22Rv1 (cell line): ENCODE measurements at regions not wholly inside any gene's neighbourhood (a gene's known extent, or its start where the extent isn't known, plus 50 kb on each side); places are given as distances from the start of the nearest gene placed in this dataset.

Experiments used
- H3K27ac ChIP-seq: fragments of 450-650 bp; 2 replicates; pipeline ENCODE4 v1.5.1; 2017
- ZFX ChIP-seq: fragments of 450-650 bp; IDR thresholded peaks from 2 replicates; pipeline ENCODE4 v1.6.1; 2017; ENCODE audit warnings: antibody characterized with exemption, borderline replicate concordance
- TF ChIP-seq, protein P1 (sequence below): fragments of 450-650 bp; IDR thresholded peaks from 2 replicates; pipeline ENCODE4 v1.5.1; 2017; ENCODE audit warnings: mild to moderate bottlenecking

DNA sequence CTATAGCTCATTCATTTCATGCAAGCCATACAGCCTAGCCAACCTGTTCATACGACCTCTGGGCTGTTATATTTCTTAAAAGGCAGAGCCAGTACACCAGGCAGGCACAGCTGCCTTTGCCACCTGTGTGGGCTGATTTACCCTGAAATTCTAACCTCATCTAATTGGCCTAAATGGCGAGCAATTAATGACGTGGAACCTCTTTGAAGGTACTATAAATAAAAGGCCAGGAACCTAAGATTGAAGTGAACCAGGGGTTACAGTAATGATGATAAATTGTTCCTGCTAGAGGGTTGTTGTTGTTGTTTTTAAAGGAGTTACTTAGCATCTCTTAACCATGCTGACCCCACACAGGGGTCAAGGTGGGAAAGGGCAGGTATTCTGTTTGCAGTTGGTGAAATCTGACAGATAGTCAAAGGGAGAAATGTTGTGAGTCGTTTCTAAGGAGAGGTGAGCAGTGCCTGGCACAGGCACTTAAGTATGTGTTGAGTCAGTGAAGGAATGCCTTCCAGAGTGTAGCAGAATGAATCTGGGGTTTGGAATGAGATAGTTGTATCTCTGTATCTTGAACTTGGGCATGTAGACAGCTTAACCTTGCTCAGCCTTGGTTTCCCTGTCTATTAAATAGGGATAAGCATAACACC lies 213.5 kb upstream of the NAV2 start:
- no peak overlapping the region for H3K27ac ChIP-seq
- TF ChIP-seq, protein P1, sequence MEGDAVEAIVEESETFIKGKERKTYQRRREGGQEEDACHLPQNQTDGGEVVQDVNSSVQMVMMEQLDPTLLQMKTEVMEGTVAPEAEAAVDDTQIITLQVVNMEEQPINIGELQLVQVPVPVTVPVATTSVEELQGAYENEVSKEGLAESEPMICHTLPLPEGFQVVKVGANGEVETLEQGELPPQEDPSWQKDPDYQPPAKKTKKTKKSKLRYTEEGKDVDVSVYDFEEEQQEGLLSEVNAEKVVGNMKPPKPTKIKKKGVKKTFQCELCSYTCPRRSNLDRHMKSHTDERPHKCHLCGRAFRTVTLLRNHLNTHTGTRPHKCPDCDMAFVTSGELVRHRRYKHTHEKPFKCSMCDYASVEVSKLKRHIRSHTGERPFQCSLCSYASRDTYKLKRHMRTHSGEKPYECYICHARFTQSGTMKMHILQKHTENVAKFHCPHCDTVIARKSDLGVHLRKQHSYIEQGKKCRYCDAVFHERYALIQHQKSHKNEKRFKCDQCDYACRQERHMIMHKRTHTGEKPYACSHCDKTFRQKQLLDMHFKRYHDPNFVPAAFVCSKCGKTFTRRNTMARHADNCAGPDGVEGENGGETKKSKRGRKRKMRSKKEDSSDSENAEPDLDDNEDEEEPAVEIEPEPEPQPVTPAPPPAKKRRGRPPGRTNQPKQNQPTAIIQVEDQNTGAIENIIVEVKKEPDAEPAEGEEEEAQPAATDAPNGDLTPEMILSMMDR, result no peak
- no peak for TF ChIP-seq ZFX

DNA sequence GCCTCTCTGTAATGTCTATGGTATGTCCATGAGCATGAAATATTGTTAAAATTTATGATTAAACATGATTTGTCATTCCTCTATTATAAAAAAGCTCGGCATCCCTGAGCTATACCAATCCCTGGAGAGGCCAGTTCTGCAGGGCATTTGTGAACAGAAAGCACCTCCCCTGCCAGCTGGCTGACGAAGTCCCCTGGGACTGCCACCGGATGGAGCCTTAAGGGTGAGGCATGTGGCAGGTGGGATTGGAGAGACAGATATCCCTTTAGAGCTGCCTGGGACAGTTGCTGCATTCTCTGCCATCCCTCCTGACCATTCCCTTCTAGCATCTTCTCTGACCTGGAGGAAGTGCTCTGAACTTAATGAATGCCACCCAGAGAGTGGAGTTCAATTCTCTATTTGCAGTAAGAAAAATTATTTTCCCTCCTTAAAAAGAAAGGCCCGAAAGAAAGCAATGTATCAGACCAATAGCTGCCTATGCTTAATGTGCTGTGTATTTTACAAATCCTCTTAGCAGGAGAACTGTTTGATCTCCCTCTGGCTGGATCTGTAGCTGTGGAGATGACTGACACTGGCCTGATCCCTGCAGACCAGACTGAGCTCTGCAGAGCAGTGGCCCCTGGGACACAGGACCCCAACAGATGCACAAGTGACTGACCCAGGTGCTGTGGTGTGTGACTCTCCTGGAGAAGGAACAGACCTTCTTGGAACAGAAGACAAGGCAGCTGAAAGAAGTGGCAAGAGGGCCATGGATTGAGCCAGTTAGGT lies 219.0 kb upstream of the NAV2 start:
- TF ChIP-seq ZFX, result no peak
- TF ChIP-seq, protein P1, result no peak
- no peak overlapping the region for H3K27ac ChIP-seq

DNA sequence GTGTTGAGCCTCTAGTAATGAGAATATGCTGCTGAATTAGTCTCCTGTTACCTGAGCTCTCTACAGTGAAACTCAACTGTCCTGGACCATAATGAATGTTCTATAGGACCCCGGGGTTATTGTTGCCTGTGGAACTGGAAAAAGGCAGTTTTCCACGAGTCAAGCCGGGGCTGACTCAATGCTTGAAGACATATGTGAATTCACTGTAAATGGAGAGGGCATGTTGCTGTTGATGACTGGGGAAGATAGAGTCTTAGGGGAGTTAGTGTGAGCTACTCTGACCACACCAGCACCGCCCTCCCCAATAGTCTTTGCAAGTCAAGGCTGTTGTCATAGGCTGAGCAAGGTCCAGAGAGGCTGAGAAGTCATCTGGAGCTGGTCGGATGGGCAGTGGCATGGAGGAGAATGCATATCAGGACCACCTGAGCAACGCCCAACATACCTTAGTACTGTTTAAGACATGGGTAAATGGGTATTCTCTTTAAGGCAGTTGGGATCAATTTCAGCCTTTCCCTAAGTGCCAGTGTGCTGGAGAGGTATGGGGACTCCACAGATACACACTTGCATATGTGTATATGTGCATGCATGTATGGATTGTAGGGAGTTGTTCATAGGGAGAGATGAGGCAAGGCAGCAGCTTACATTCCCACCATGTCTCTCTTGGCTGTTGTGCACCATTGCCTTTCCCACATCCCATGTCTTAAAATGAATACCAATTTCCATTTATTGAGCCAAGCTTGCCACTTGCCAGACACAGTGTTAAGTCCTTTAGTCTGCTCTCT lies 230.1 kb upstream of the NAV2 start:
- no peak for TF ChIP-seq ZFX
- TF ChIP-seq, protein P1, result no peak
- no peak overlapping the region for H3K27ac ChIP-seq

DNA sequence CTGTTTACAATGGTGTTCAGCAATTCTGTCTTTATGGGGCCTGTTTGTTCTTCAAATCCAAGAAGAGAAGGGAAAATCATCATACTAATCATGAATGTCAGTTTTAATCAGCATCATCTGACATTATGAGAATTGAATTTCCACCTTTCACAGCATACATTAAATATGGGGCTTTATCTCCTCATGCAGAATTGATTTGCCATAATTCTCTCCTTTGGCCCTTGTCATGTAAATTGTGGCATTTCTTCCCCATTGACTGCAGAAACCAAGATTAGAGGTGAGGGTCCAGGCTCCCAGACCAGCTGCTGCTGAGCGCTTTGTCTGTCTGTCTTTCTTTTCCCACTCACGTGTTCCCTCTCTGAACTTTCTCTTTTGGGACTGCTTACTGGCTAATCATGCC lies 232.1 kb upstream of the NAV2 start:
- H3K27ac ChIP-seq, result no peak overlapping the region
- no peak for TF ChIP-seq ZFX
- TF ChIP-seq, protein P1, result no peak

DNA sequence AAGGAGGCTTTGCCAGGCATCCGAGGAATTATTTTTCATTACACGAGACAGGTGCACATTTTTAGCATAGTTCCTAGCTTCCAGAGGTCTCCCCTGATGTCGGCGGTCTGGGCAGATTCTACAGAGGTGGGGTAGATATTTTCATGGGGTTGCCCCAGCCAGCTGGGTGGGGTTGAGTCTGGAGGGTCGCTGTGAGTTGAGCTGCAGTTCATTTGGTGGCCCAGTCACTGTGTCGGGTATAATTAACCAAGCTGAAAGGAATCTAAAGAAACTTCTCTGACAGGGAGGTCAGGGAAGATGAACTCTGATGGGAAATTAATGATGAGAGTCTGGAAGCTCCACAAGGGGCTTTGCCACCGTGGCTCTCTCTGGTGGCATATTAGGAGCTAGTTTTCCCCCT lies 233.7 kb upstream of the NAV2 start:
- H3K27ac ChIP-seq, result no peak overlapping the region
- no peak for TF ChIP-seq ZFX
- TF ChIP-seq, protein P1, result no peak

DNA sequence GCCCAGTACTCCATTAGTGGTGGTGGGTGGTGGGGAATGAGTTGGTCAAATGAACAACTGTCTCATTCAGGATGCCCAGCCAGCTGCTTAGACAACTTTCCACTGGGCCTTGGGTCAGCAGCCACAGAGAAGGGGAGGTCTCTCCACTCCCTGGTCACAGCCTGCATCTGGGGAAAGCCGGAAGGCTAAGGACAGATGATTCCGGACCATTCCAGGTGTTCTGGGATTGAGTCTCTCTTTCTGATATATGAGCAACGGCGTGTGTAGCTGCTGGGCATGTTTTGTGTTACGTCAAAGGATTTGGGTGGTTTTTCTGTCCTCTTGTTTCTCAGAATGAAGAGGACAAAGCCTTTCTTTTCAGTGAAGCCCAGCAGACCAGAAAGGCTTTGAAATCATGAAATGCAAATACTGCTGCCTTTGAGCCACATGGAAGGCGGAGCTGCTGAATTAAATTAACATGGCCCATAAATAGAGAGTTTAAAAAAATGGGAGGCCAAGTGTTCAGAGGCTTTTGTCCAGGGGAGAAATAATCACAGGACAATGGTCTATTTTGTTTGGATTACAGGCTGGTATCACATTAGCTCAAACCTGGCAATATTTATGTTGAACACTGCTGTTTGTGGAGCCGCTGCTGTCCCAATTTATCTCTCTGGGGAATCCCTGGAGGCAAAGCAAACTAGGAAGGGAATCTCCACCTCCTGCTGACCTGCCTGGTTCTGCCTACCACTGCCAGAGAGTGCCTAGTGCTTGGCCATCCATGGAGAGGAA lies 234.4 kb upstream of the E2F8 start:
- TF ChIP-seq ZFX, result no peak
- TF ChIP-seq, protein P1, result no peak
- H3K27ac ChIP-seq, result no peak overlapping the region
